ENCODE measurements at regions not wholly inside any gene's neighbourhood (a gene's known extent, or its start where the extent isn't known, plus 50 kb on each side); places are given as distances from the start of the nearest gene placed in this dataset.
"Not testable (repeated sequence)": the region's sequence is repeated elsewhere in the genome, so short reads cannot be mapped to it uniquely, and the experiment has no call there.

- no peak for ATAC-seq
- TF ChIP-seq, protein P1, sequence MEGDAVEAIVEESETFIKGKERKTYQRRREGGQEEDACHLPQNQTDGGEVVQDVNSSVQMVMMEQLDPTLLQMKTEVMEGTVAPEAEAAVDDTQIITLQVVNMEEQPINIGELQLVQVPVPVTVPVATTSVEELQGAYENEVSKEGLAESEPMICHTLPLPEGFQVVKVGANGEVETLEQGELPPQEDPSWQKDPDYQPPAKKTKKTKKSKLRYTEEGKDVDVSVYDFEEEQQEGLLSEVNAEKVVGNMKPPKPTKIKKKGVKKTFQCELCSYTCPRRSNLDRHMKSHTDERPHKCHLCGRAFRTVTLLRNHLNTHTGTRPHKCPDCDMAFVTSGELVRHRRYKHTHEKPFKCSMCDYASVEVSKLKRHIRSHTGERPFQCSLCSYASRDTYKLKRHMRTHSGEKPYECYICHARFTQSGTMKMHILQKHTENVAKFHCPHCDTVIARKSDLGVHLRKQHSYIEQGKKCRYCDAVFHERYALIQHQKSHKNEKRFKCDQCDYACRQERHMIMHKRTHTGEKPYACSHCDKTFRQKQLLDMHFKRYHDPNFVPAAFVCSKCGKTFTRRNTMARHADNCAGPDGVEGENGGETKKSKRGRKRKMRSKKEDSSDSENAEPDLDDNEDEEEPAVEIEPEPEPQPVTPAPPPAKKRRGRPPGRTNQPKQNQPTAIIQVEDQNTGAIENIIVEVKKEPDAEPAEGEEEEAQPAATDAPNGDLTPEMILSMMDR (IDR thresholded peaks at IDR 0.05) = no peak
- intact Hi-C loops (cut with DNase I) = no loop called here
Measured at GRCh38 chrX:65073233-65073632, 97.0 kb upstream of the ZC4H2 start.

DNA sequence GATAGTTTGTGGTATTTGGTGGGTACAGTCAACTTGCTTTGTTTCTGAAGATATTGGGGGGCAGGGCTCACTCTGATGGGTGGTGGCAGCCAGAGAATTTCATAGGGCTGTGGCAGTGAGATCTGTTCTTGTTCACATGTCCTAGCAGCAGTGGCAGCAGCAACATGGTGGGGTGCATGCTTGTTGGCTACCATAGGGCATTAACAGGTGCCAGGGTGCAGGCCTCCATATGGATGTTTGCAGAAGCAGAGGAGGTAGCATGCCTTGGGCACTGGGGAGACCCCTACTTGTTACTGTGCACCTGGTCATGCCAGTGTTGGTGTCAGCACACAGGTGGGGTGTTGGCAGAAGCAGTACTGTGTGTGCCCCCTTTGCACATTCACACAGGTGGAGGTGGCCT lies 96.3 kb upstream of the ZC4H2 start:
- no peak for ATAC-seq
- H3K27me3 ChIP-seq = no peaks in the 10 kb centered on the region
- H3K4me1 ChIP-seq = no peaks in the 10 kb centered on the region
- no peak for DNase-seq
- H3K27ac ChIP-seq = no peak overlapping the region
- TF ChIP-seq, protein P1 (IDR thresholded peaks at IDR 0.05) = no peak
- H3K9me3 ChIP-seq = peaks cover 0 to 35% (median 0%) of the 10 kb centered on the region in 11 donors
- H3K4me3 ChIP-seq = no peak overlapping the region
- no peaks in the 10 kb centered on the region for H3K36me3 ChIP-seq
- intact Hi-C loops (cut with DNase I) = no loop called here

More at GRCh38 chrX:65073233-65073632, 97.0 kb upstream of the ZC4H2 start:
- Histone ChIP-seq H3K4me3 (no peak overlapping the region), H3K27ac (no peak overlapping the region), H3K36me3 (no peaks in the 10 kb centered on the region), H3K9me3 (peaks cover 0 to 34% (median 0%) of the 10 kb centered on the region in 11 donors), H3K27me3 (no peaks in the 10 kb centered on the region), H3K4me1 (no peaks in the 10 kb centered on the region)
- WGBS, 2 donors = 88 to 93% methylated on average over 3 of the region's 3 CpGs
- DNase-seq = no peak

- WGBS, 2 donors = 89 to 93% methylated on average over 12 to 14 of the region's 14 CpGs
- not testable (repeated sequence) for H3K36me3 ChIP-seq
Measured at GRCh38 chrX:65058626-65059025, 82.4 kb upstream of the ZC4H2 start.

GRCh38 chrX:65045001-65045400 lies 68.8 kb upstream of the ZC4H2 start:
- WGBS, 2 donors = 73 to 83% methylated on average over 3 of the region's 3 CpGs
- Histone ChIP-seq H3K9me3 (peaks cover 0 to 39% (median 9%) of the 10 kb centered on the region in 11 donors), H3K36me3 (no peaks in the 10 kb centered on the region), H3K27me3 (no peaks in the 10 kb centered on the region), H3K4me1 (no peaks in the 10 kb centered on the region), H3K4me3 (no peak overlapping the region), H3K27ac (no peak overlapping the region)
- DNase-seq (no peak), ATAC-seq (no peak)
- TF ChIP-seq, protein P1 (IDR thresholded peaks at IDR 0.05) = no peak
- intact Hi-C loops (cut with DNase I) = no loop called here

More at GRCh38 chrX:65058626-65059025, 82.4 kb upstream of the ZC4H2 start:
- ATAC-seq; H3K4me1 ChIP-seq; H3K27ac ChIP-seq; H3K27me3 ChIP-seq; H3K4me3 ChIP-seq; DNase-seq; intact Hi-C loops (cut with DNase I): not testable (repeated sequence)
- peaks cover 0 to 21% (median 0%) of the 10 kb centered on the region in 11 donors for H3K9me3 ChIP-seq

DNA sequence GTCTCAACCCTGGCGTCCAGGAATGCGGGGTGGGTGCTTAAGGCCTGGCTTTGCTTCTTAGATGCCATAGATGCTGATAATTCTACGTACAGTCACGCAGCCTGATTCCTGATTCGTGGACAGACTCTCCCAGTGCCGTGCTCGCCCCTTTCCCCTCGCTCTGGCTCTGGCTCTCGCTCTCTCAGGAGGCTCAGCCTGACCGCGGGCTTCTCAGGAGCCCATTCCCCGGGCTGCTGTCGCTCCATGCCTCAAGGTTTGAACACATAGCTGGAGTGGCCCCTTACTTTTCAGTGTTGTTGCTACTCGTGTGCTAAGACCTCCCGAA lies 59.2 kb upstream of the ZC4H2 start:
- H3K4me1 ChIP-seq = peaks cover 0 to 5% (median 0%) of the 10 kb centered on the region in 9 donors
- H3K27ac ChIP-seq = peak overlapping the region in 9 of 10 donors; percentile 22 to 69 (median 56)
- H3K4me3 ChIP-seq = peak overlapping the region; percentile 7 to 60 (median 54)
- H3K27me3 ChIP-seq = peaks cover 0 to 29% (median 0%) of the 10 kb centered on the region in 7 donors
- H3K9me3 ChIP-seq = no peaks in the 10 kb centered on the region
- DNase-seq (peak; percentile 3 to 8), ATAC-seq (peak; percentile 14 to 65 (median 54))
- TF ChIP-seq, protein P1 (IDR thresholded peaks at IDR 0.05) = no peak
- intact Hi-C loops (cut with DNase I) = loop anchor here in 1 of 10 donors (10.0 kb wide), 1 partner anchor 61 kb away; the partner anchor contains the start of gene ZC4H2
- WGBS, 2 donors = 1 to 4% methylated on average over 15 of the region's 15 CpGs
- H3K36me3 ChIP-seq = no peaks in the 10 kb centered on the region
